ENCODE measurements at regions not wholly inside any gene's neighbourhood (a gene's known extent, or its start where the extent isn't known, plus 50 kb on each side); places are given as distances from the start of the nearest gene placed in this dataset.

GRCh38 chr9:89871871-89872331, 267.1 kb downstream of the GADD45G start:
- DNase-seq, result no peak
- no peaks in the 10 kb centered on the region for H3K36me3 Mint-ChIP-seq (ENCODE audit: insufficient read depth)
- ATAC-seq (replicated peaks), result no peak
- no peaks in the 10 kb centered on the region for H3K4me1 Mint-ChIP-seq (ENCODE audit: low read depth in 2 of 2)
- no peaks in the 10 kb centered on the region for H3K27me3 Mint-ChIP-seq
- H3K9me3 Mint-ChIP-seq, result no peaks in the 10 kb centered on the region
- H3K27ac Mint-ChIP-seq, result no peak overlapping the region
- no peak overlapping the region for H3K4me3 Mint-ChIP-seq

- Mint-ChIP-seq H3K36me3 (ENCODE audit: insufficient read depth) (no peaks in the 10 kb centered on the region), H3K27me3 (no peaks in the 10 kb centered on the region), H3K4me3 (no peak overlapping the region), H3K9me3 (no peaks in the 10 kb centered on the region), H3K4me1 (ENCODE audit: low read depth in 2 of 2) (no peaks in the 10 kb centered on the region), H3K27ac (no peak overlapping the region)
- no peak for DNase-seq
- ATAC-seq (replicated peaks), result no peak
These were observed 267.7 kb downstream of the GADD45G start for GRCh38 chr9:89872426-89872912.

- Mint-ChIP-seq H3K36me3 (ENCODE audit: insufficient read depth) (no peaks in the 10 kb centered on the region), H3K27ac (no peak overlapping the region), H3K4me1 (ENCODE audit: low read depth in 2 of 2) (no peaks in the 10 kb centered on the region), H3K9me3 (no peaks in the 10 kb centered on the region), H3K4me3 (no peak overlapping the region), H3K27me3 (no peaks in the 10 kb centered on the region)
- ATAC-seq (replicated peaks) (no peak), DNase-seq (no peak)
These were observed 268.3 kb downstream of the GADD45G start for GRCh38 chr9:89872913-89873707.

- DNase-seq (no peak), ATAC-seq (replicated peaks) (no peak)
- no peak overlapping the region for H3K4me3 Mint-ChIP-seq
- H3K27ac Mint-ChIP-seq, result no peak overlapping the region
- no peaks in the 10 kb centered on the region for H3K36me3 Mint-ChIP-seq (ENCODE audit: insufficient read depth)
- H3K9me3 Mint-ChIP-seq, result no peaks in the 10 kb centered on the region
- H3K27me3 Mint-ChIP-seq, result no peaks in the 10 kb centered on the region
- H3K4me1 Mint-ChIP-seq (ENCODE audit: low read depth in 2 of 2), result no peaks in the 10 kb centered on the region
These were observed 269.0 kb downstream of the GADD45G start for GRCh38 chr9:89873801-89874200.

GRCh38 chr9:89874351-89875321, 269.8 kb downstream of the GADD45G start:
- no peaks in the 10 kb centered on the region for H3K9me3 Mint-ChIP-seq
- no peaks in the 10 kb centered on the region for H3K27me3 Mint-ChIP-seq
- H3K4me3 Mint-ChIP-seq, result no peak overlapping the region
- ATAC-seq (replicated peaks) (no peak), DNase-seq (no peak)
- H3K36me3 Mint-ChIP-seq (ENCODE audit: insufficient read depth), result no peaks in the 10 kb centered on the region
- no peak overlapping the region for H3K27ac Mint-ChIP-seq
- no peaks in the 10 kb centered on the region for H3K4me1 Mint-ChIP-seq (ENCODE audit: low read depth in 2 of 2)

- DNase-seq (no peak), ATAC-seq (replicated peaks) (no peak)
- Mint-ChIP-seq H3K9me3 (no peaks in the 10 kb centered on the region), H3K36me3 (ENCODE audit: insufficient read depth) (no peaks in the 10 kb centered on the region), H3K4me1 (ENCODE audit: low read depth in 2 of 2) (no peaks in the 10 kb centered on the region), H3K27ac (no peak overlapping the region), H3K27me3 (no peaks in the 10 kb centered on the region), H3K4me3 (no peak overlapping the region)
These were observed 272.5 kb downstream of the GADD45G start for GRCh38 chr9:89877051-89878002.

GRCh38 chr9:89878003-89878411, 273.2 kb downstream of the GADD45G start:
- no peaks in the 10 kb centered on the region for H3K27me3 Mint-ChIP-seq
- no peak overlapping the region for H3K27ac Mint-ChIP-seq
- ATAC-seq (replicated peaks), result no peak
- DNase-seq, result no peak
- no peaks in the 10 kb centered on the region for H3K36me3 Mint-ChIP-seq (ENCODE audit: insufficient read depth)
- H3K4me3 Mint-ChIP-seq, result no peak overlapping the region
- H3K4me1 Mint-ChIP-seq (ENCODE audit: low read depth in 2 of 2), result no peaks in the 10 kb centered on the region
- H3K9me3 Mint-ChIP-seq, result no peaks in the 10 kb centered on the region

- H3K4me3 Mint-ChIP-seq, result no peak overlapping the region
- ATAC-seq (replicated peaks) (no peak), DNase-seq (no peak)
- H3K36me3 Mint-ChIP-seq (ENCODE audit: insufficient read depth), result no peaks in the 10 kb centered on the region
- no peaks in the 10 kb centered on the region for H3K9me3 Mint-ChIP-seq
- H3K27me3 Mint-ChIP-seq, result no peaks in the 10 kb centered on the region
- H3K4me1 Mint-ChIP-seq (ENCODE audit: low read depth in 2 of 2), result no peaks in the 10 kb centered on the region
- H3K27ac Mint-ChIP-seq, result no peak overlapping the region
These were observed 273.9 kb downstream of the GADD45G start for GRCh38 chr9:89878687-89879086.

- Mint-ChIP-seq H3K4me1 (ENCODE audit: low read depth in 2 of 2) (no peaks in the 10 kb centered on the region), H3K36me3 (ENCODE audit: insufficient read depth) (no peaks in the 10 kb centered on the region), H3K27ac (no peak overlapping the region), H3K27me3 (no peaks in the 10 kb centered on the region), H3K4me3 (no peak overlapping the region), H3K9me3 (no peaks in the 10 kb centered on the region)
- ATAC-seq (replicated peaks) (no peak), DNase-seq (no peak)
These were observed 274.5 kb downstream of the GADD45G start for GRCh38 chr9:89879276-89879675.

- Mint-ChIP-seq H3K27me3 (no peaks in the 10 kb centered on the region), H3K4me3 (no peak overlapping the region), H3K9me3 (no peaks in the 10 kb centered on the region), H3K36me3 (ENCODE audit: insufficient read depth) (no peaks in the 10 kb centered on the region), H3K27ac (no peak overlapping the region), H3K4me1 (ENCODE audit: low read depth in 2 of 2) (no peaks in the 10 kb centered on the region)
- no peak for DNase-seq
- ATAC-seq (replicated peaks), result no peak
These were observed 274.9 kb downstream of the GADD45G start for GRCh38 chr9:89879701-89880100.

- ATAC-seq (replicated peaks) (no peak), DNase-seq (no peak)
- H3K36me3 Mint-ChIP-seq (ENCODE audit: insufficient read depth), result no peaks in the 10 kb centered on the region
- H3K4me3 Mint-ChIP-seq, result no peak overlapping the region
- H3K9me3 Mint-ChIP-seq, result no peaks in the 10 kb centered on the region
- H3K27me3 Mint-ChIP-seq, result no peaks in the 10 kb centered on the region
- H3K27ac Mint-ChIP-seq, result no peak overlapping the region
- no peaks in the 10 kb centered on the region for H3K4me1 Mint-ChIP-seq (ENCODE audit: low read depth in 2 of 2)
These were observed 275.3 kb downstream of the GADD45G start for GRCh38 chr9:89880161-89880560.

- H3K27me3 Mint-ChIP-seq, result no peaks in the 10 kb centered on the region
These were observed 275.9 kb downstream of the GADD45G start for GRCh38 chr9:89880721-89881120.

GRCh38 chr9:89881431-89881830, 276.6 kb downstream of the GADD45G start:
- no peak for ATAC-seq (replicated peaks)
- no peaks in the 10 kb centered on the region for H3K36me3 Mint-ChIP-seq (ENCODE audit: insufficient read depth)
- no peak overlapping the region for H3K4me3 Mint-ChIP-seq
- H3K27me3 Mint-ChIP-seq, result no peaks in the 10 kb centered on the region
- H3K9me3 Mint-ChIP-seq, result no peaks in the 10 kb centered on the region
- no peak for DNase-seq
- no peaks in the 10 kb centered on the region for H3K4me1 Mint-ChIP-seq (ENCODE audit: low read depth in 2 of 2)
- no peak overlapping the region for H3K27ac Mint-ChIP-seq

More at GRCh38 chr9:89880721-89881120, 275.9 kb downstream of the GADD45G start:
- Mint-ChIP-seq H3K4me1 (ENCODE audit: low read depth in 2 of 2) (no peaks in the 10 kb centered on the region), H3K4me3 (no peak overlapping the region), H3K9me3 (no peaks in the 10 kb centered on the region), H3K27ac (no peak overlapping the region), H3K36me3 (ENCODE audit: insufficient read depth) (no peaks in the 10 kb centered on the region)
- DNase-seq (no peak), ATAC-seq (replicated peaks) (no peak)
